ENCODE measurements at regions not wholly inside any gene's neighbourhood (a gene's known extent, or its start where the extent isn't known, plus 50 kb on each side); places are given as distances from the start of the nearest gene placed in this dataset.

GRCh38 chr3:145243875-145244274 is 917.1 kb downstream of the PLOD2 start:
- Histone ChIP-seq H3K4me3 (no peak overlapping the region), H4K20me1 (replicated peaks; ENCODE audit: insufficient read depth) (no peaks in the 10 kb centered on the region), H2AFZ (no peak overlapping the region; the same call in 1 of the 2 replicates), H3F3A (replicated peaks; ENCODE audit: low read depth) (no peaks in the 10 kb centered on the region), H3K36me3 (ENCODE audit: insufficient read depth) (no peaks in the 10 kb centered on the region), H3K4me2 (no peak overlapping the region), H3K9me2 (ENCODE audit: insufficient read depth) (peaks cover 16% of the 10 kb centered on the region), H3K79me2 (replicated peaks; ENCODE audit: insufficient read depth) (no peaks in the 10 kb centered on the region), H3K27ac (ENCODE audit: low read depth) (no peak overlapping the region), H3K27me3 (ENCODE audit: insufficient read depth) (no peaks in the 10 kb centered on the region), H3K4me1 (ENCODE audit: insufficient read depth) (no peaks in the 10 kb centered on the region)
- ATAC-seq (no peak), DNase-seq (ENCODE audit: low spot score) (no peak)
- TF ChIP-seq ZNF114 (CRISPR knock-in tag; IDR thresholded peaks at IDR 0.05): no peak
- no peak for TF ChIP-seq ZNF462 (CRISPR knock-in tag; IDR thresholded peaks at IDR 0.05)
- no peak for TF ChIP-seq STAT1 (IDR thresholded peaks at IDR 0.05; ENCODE audit: unreplicated experiment)
- no peak for TF ChIP-seq JUNB (IDR thresholded peaks at IDR 0.05; ENCODE audit: unreplicated experiment)
- TF ChIP-seq NANOG (IDR thresholded peaks at IDR 0.05; ENCODE audit: borderline replicate concordance): no peak
- no peak for TF ChIP-seq EZH2phosphoT487 (IDR thresholded peaks at IDR 0.05; ENCODE audit: unreplicated experiment)
- no peak for TF ChIP-seq ETS1 (IDR thresholded peaks at IDR 0.05)
- TF ChIP-seq REST (IDR thresholded peaks at IDR 0.05; ENCODE audit: unreplicated experiment): no peak
- no peak for TF ChIP-seq ZNF331 (CRISPR knock-in tag; IDR thresholded peaks at IDR 0.05; ENCODE audit: low read depth)
- TF ChIP-seq CTCF (conservative IDR thresholded peaks at IDR 0.05; ENCODE audit: low read depth in 2 of 2): no peak
- no peak for TF ChIP-seq CREB1 (CRISPR knock-in tag; IDR thresholded peaks at IDR 0.05; ENCODE audit: low read depth)
- TF ChIP-seq POLR2AphosphoS5 (IDR thresholded peaks at IDR 0.05; ENCODE audit: low read depth): no peak
- no peak for TF ChIP-seq EZH2 (IDR thresholded peaks at IDR 0.05; ENCODE audit: low read depth, unreplicated experiment)
- Mint-ChIP-seq H3K4me1 (no peaks in the 10 kb centered on the region), H3K9me3 (peaks cover 48% of the 10 kb centered on the region), H3K27ac (no peak overlapping the region), H3K4me3 (no peak overlapping the region), H3K27me3 (ENCODE audit: insufficient read depth, low read depth, poor library complexity) (peaks cover 2% of the 10 kb centered on the region), H3K36me3 (ENCODE audit: low read depth) (peaks cover 49% of the 10 kb centered on the region)
